ENCODE measurements at regions not wholly inside any gene's neighbourhood (a gene's known extent, or its start where the extent isn't known, plus 50 kb on each side); places are given as distances from the start of the nearest gene placed in this dataset.

GRCh38 chr7:133132906-133133305 lies 51.0 kb upstream of the CHCHD3 start:
- ChIA-PET POLR2A (interaction anchor here (0.6 to 0.7 kb wide), 2 partner anchors 117 to 401 kb away, joined by 3 read pairs; no protein-coding TSS in a partner anchor), CTCF (ENCODE audit: low intra/inter-chr PET ratio) (no interaction called here)
- FAIRE-seq, result no peak
- no peak for ATAC-seq
- H2AFZ ChIP-seq (ENCODE audit: low read depth, low read length), result no peak overlapping the region
- H3K27me3 ChIP-seq (ENCODE audit: control insufficient read depth in 2 of 2, insufficient read depth in 2 of 2, low read length in 2 of 2), result peaks cover 14 to 35% of the 10 kb centered on the region in 2 experiments
- no TSS peak for BruUV-seq (replicated peaks)
- H3K4me1 ChIP-seq (replicated peaks in 1 of 2; ENCODE audit: control insufficient read depth in 2 of 2, insufficient read depth in 2 of 2, low read length in 2 of 2), result no peaks in the 10 kb centered on the region
- TF ChIP-seq MCM7 (IDR thresholded peaks at IDR 0.05), result no peak
- TF ChIP-seq ZNF133 (CRISPR knock-in tag; IDR thresholded peaks at IDR 0.05), result no peak
- TF ChIP-seq STAG1 (CRISPR knock-in tag; IDR thresholded peaks at IDR 0.05; ENCODE audit: borderline replicate concordance), result no peak
- TF ChIP-seq NFIX (CRISPR knock-in tag; IDR thresholded peaks at IDR 0.05; ENCODE audit: low read depth), result no peak
- TF ChIP-seq CTBP1 (IDR thresholded peaks at IDR 0.05; ENCODE audit: borderline replicate concordance), result no peak
- 2% methylated on average over 4 of the region's 4 CpGs for WGBS (ENCODE audit: insufficient coverage, low coverage, missing lambda C conversion rate)
- in situ Hi-C loops (cut with MboI) (no loop called here), intact Hi-C loops (cut with micrococcal nuclease) (no loop called here)
- H3K36me3 ChIP-seq (ENCODE audit: control insufficient read depth, insufficient read depth, low read length), result no peaks in the 10 kb centered on the region
- 0 out of 2 replicates have a peak, but pooled peaks cover 6% of the 10 kb centered on the region for H3K9me3 ChIP-seq (replicated peaks; ENCODE audit: control insufficient read depth, insufficient read depth, low read depth, low read length)
- H3K9me1 ChIP-seq (ENCODE audit: control insufficient read depth, insufficient read depth, low read length), result no peaks in the 10 kb centered on the region
- DNase-seq (ENCODE audit: extremely low read depth in 1 of 4, low spot score in 3 of 4), result no peak
- no peaks in the 10 kb centered on the region for H4K20me1 ChIP-seq (replicated peaks; ENCODE audit: control insufficient read depth, insufficient read depth, low read length)
- no peak overlapping the region for H3K9ac ChIP-seq (ENCODE audit: insufficient read depth in 1 of 2, low read depth in 2 of 2, low read length in 2 of 2)
- no peak overlapping the region for H3K27ac ChIP-seq (ENCODE audit: extremely low read depth, low read depth, low read length)
- H3K4me3 ChIP-seq, result no peak overlapping the region
- no peak overlapping the region for H3K4me2 ChIP-seq (ENCODE audit: insufficient read depth, low read length)
- H3K79me2 ChIP-seq (ENCODE audit: control insufficient read depth, insufficient read depth, low read length), result no peaks in the 10 kb centered on the region

GRCh38 chr7:133134810-133135209 lies 52.9 kb upstream of the CHCHD3 start:
- Histone ChIP-seq H3K27ac (ENCODE audit: extremely low read depth, low read depth, low read length) (no peak overlapping the region), H3K9ac (ENCODE audit: insufficient read depth in 1 of 2, low read depth in 2 of 2, low read length in 2 of 2) (no peak overlapping the region), H3K9me1 (ENCODE audit: control insufficient read depth, insufficient read depth, low read length) (peaks cover 3% of the 10 kb centered on the region), H2AFZ (ENCODE audit: low read depth, low read length) (no peak overlapping the region), H4K20me1 (replicated peaks; ENCODE audit: control insufficient read depth, insufficient read depth, low read length) (peaks cover 8% of the 10 kb centered on the region), H3K4me3 (no peak overlapping the region), H3K27me3 (ENCODE audit: control insufficient read depth in 2 of 2, insufficient read depth in 2 of 2, low read length in 2 of 2) (peaks cover 13 to 40% of the 10 kb centered on the region in 2 experiments; a peak in 4 of 5 replicates), H3K79me2 (ENCODE audit: control insufficient read depth, insufficient read depth, low read length) (no peaks in the 10 kb centered on the region), H3K36me3 (ENCODE audit: control insufficient read depth, insufficient read depth, low read length) (no peaks in the 10 kb centered on the region), H3K4me2 (ENCODE audit: insufficient read depth, low read length) (no peak overlapping the region), H3K9me3 (replicated peaks; ENCODE audit: control insufficient read depth, insufficient read depth, low read depth, low read length) (0 out of 2 replicates have a peak, but pooled peaks cover 6% of the 10 kb centered on the region), H3K4me1 (replicated peaks in 1 of 2; ENCODE audit: control insufficient read depth in 2 of 2, insufficient read depth in 2 of 2, low read length in 2 of 2) (no peaks in the 10 kb centered on the region)
- DNase-seq (ENCODE audit: extremely low read depth in 1 of 4, low spot score in 3 of 4), result no peak
- POLR2A ChIA-PET, result interaction anchor here (0.8 to 1.3 kb wide), 4 partner anchors 9 to 16 kb away, joined by 3 to 5 read pairs (median 3); no protein-coding TSS in a partner anchor
- FAIRE-seq, result no peak
- in situ Hi-C loops (cut with MboI), result no loop called here
- CTCF ChIA-PET (ENCODE audit: low intra/inter-chr PET ratio), result interaction anchor here (0.6 kb wide), 1 partner anchor 77 kb away, joined by 3 read pairs; no protein-coding TSS in a partner anchor
- TF ChIP-seq STAT5A (IDR thresholded peaks at IDR 0.05; ENCODE audit: borderline replicate concordance, low read length) (peak; percentile 47; the same call in 1 of the 2 replicates), HES1 (IDR thresholded peaks at IDR 0.05; ENCODE audit: low read depth) (no peak), NONO (IDR thresholded peaks at IDR 0.05; ENCODE audit: low read depth in 2 of 2, low read length in 1 of 2) (no peak), PRPF4 (IDR thresholded peaks at IDR 0.05; ENCODE audit: insufficient read depth, low read depth, low read length, poor library complexity, severe bottlenecking) (no peak), RBM34 (IDR thresholded peaks at IDR 0.05; ENCODE audit: borderline replicate concordance, insufficient read depth, low read length) (no peak), TSC22D4 (tag; IDR thresholded peaks at IDR 0.05) (no peak), ZNF280A (IDR thresholded peaks at IDR 0.05; ENCODE audit: low read depth, partially characterized antibody) (no peak), ESRRA (IDR thresholded peaks at IDR 0.05; ENCODE audit: borderline replicate concordance, low read depth) (peak; percentile 49; the same call in 1 of the 2 replicates), KDM1A (IDR thresholded peaks at IDR 0.05) (peak; percentile 70 to 71), CBFA2T3 (IDR thresholded peaks at IDR 0.05) (0 out of 2 replicates have a peak, but pooled peaks have one; percentile 10), RCOR1 (IDR thresholded peaks at IDR 0.05; ENCODE audit: borderline replicate concordance in 1 of 2, low read depth in 2 of 2, low read length in 2 of 2) (peak in 1 of 2 experiments; percentile 87; a peak in 2 of 4 replicates)
- ATAC-seq, result no peak
- intact Hi-C loops (cut with micrococcal nuclease), result no loop called here
- no TSS peak for BruUV-seq (replicated peaks)
